Breast epithelium (tissue), 3 donors: ENCODE measurements at regions not wholly inside any gene's neighbourhood (a gene's known extent, or its start where the extent isn't known, plus 50 kb on each side); places are given as distances from the start of the nearest gene placed in this dataset.

Experiments used
- CTCF ChIP-seq, 3 donors: fragments of 450-650 bp; IDR thresholded peaks; one replicate each; pipeline ENCODE4 v1.5.1; 2016 to 2017; ENCODE audit warnings: antibody characterized with exemption in 3 of 3, mild to moderate bottlenecking in 3 of 3, moderate library complexity in 3 of 3
- POLR2A ChIP-seq: fragments of 450-650 bp; IDR thresholded peaks from one replicate; pipeline ENCODE4 v1.6.1; 2016; ENCODE audit warnings: antibody characterized with exemption, mild to moderate bottlenecking, moderate library complexity

GRCh38 chr6:166046226-166046625 is 121.4 kb downstream of the TBXT start:
- TF ChIP-seq POLR2A: no peak
- no peak for TF ChIP-seq CTCF (IDR thresholded peaks at IDR 0.05)
